ENCODE measurements at regions not wholly inside any gene's neighbourhood (a gene's known extent, or its start where the extent isn't known, plus 50 kb on each side); places are given as distances from the start of the nearest gene placed in this dataset.
A peak's percentile ranks its signal among the peaks of the same experiment; 100 is the strongest.

GRCh38 chrX:13266641-13267345, 53.1 kb downstream of the ATXN3L start:
- DNase-seq (ENCODE audit: low read depth) = no peak

- no peak for DNase-seq (ENCODE audit: low read depth)
These were observed 54.2 kb downstream of the ATXN3L start for GRCh38 chrX:13265549-13266132.

- DNase-seq (ENCODE audit: low read depth) = no peak
These were observed 54.7 kb downstream of the ATXN3L start for GRCh38 chrX:13265111-13265510.

- DNase-seq (ENCODE audit: low read depth) = no peak
These were observed 56.1 kb downstream of the ATXN3L start for GRCh38 chrX:13263560-13264251.

GRCh38 chrX:13261348-13261747, 58.5 kb downstream of the ATXN3L start:
- DNase-seq (ENCODE audit: low read depth) = no peak

- no peak for DNase-seq (ENCODE audit: low read depth)
These were observed 59.3 kb downstream of the ATXN3L start for GRCh38 chrX:13260598-13260997.

GRCh38 chrX:13258725-13259124, 61.1 kb downstream of the ATXN3L start:
- no peak for DNase-seq (ENCODE audit: low read depth)

- no peak for DNase-seq (ENCODE audit: low read depth)
These were observed 61.8 kb downstream of the ATXN3L start for GRCh38 chrX:13258052-13258444.

- no peak for DNase-seq (ENCODE audit: low read depth)
These were observed 62.4 kb downstream of the ATXN3L start for GRCh38 chrX:13257223-13258051.

- DNase-seq (ENCODE audit: low read depth) = no peak
These were observed 63.2 kb downstream of the ATXN3L start for GRCh38 chrX:13256603-13257002.

GRCh38 chrX:13254870-13255269, 65.0 kb downstream of the ATXN3L start:
- no peak for DNase-seq (ENCODE audit: low read depth)

GRCh38 chrX:13254076-13254785, 65.6 kb downstream of the ATXN3L start:
- DNase-seq (ENCODE audit: low read depth) = peak; percentile 17

- DNase-seq (ENCODE audit: low read depth) = no peak
These were observed 66.6 kb downstream of the ATXN3L start for GRCh38 chrX:13253223-13253622.

GRCh38 chrX:13252726-13253125, 67.1 kb downstream of the ATXN3L start:
- no peak for DNase-seq (ENCODE audit: low read depth)

GRCh38 chrX:13250826-13251580, 68.8 kb downstream of the ATXN3L start:
- no peak for DNase-seq (ENCODE audit: low read depth)

- DNase-seq (ENCODE audit: low read depth) = no peak
These were observed 70.9 kb downstream of the ATXN3L start for GRCh38 chrX:13248867-13249486.

- DNase-seq (ENCODE audit: low read depth) = no peak
These were observed 80.6 kb downstream of the ATXN3L start for GRCh38 chrX:13239272-13239671.

GRCh38 chrX:13235930-13236329, 83.9 kb downstream of the ATXN3L start:
- DNase-seq (ENCODE audit: low read depth) = peak; percentile 19

GRCh38 chrX:13232484-13232883, 87.4 kb downstream of the ATXN3L start:
- no peak for DNase-seq (ENCODE audit: low read depth)

GRCh38 chrX:13226214-13226613, 93.6 kb downstream of the ATXN3L start:
- no peak for DNase-seq (ENCODE audit: low read depth)
